ENCODE measurements at regions not wholly inside any gene's neighbourhood (a gene's known extent, or its start where the extent isn't known, plus 50 kb on each side); places are given as distances from the start of the nearest gene placed in this dataset.

- no peak for TF ChIP-seq CTCF (IDR thresholded peaks at IDR 0.05)
- no peak for TF ChIP-seq POLR2A (IDR thresholded peaks at IDR 0.05)
Measured at GRCh38 chr17:15175356-15175755, 89.8 kb downstream of the PMP22 start.
